ENCODE measurements at regions not wholly inside any gene's neighbourhood (a gene's known extent, or its start where the extent isn't known, plus 50 kb on each side); places are given as distances from the start of the nearest gene placed in this dataset.
A peak's percentile ranks its signal among the peaks of the same experiment; 100 is the strongest.

DNA sequence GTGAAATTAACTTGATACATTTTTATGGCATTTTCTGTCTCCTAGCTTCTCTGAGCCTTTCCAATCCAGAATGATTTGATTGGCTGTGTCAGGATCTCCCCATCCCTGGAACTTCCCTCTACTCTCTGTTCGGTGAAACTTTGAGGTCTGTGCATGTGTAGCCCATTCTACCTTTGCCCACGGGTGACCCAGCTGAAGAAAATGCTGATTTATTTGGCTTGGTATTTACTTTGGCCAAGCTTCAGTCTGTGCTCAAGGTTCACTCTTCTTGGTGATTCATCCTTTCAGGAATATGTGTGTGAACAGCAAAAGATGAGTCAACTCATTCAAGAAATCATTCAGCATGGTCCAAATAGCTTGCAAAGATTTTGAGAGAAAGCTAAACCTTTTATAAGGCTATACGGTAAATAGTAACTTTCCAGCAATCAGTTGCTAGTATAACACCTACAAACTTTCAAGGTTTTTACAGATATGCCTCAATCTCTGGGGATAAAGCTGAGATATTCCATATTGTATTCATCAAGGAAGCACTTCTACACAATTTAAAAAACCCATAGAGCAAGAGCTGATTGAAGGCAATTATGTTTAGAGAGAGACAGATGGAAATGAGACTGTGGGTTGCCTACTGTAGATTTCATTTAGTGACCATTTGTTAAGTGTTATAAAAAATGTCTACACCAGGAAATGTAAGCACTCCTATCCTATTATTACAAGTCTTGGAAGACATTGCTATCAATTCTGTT is 233.9 kb upstream of the CXXC4 start:
- ChIA-PET CTCF (interaction anchor here (0.6 kb wide), 2 partner anchors 17 to 746 kb away, joined by 3 read pairs; partner anchors contain the start of gene PPA2), POLR2A (ENCODE audit: low non-redundant PET) (no interaction called here)
- H3K27ac ChIP-seq = no peak overlapping the region
- peak; percentile 75 for DNase-seq (ENCODE audit: low spot score)
- no peak for TF ChIP-seq CTCF (conservative IDR thresholded peaks at IDR 0.05; ENCODE audit: low read depth)

DNA sequence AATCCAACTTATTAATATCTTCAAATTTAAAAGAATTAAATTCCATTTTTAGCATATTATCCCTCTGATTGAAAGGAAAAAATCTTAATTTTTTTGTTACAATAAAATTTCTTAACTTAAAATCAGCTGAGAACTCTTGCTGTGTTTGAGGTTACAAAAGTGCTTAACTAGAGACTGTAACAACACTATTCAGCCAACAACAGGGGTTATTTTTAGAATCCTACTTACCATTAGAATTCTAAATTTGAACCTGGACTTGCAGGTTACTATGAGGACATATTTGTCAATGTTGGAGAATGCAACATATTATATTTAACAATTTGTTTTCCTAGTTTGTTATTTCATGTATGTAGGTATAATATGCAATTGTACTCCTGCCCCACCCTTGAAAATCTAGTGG is 238.1 kb upstream of the CXXC4 start:
- DNase-seq (ENCODE audit: low spot score) = no peak
- ChIA-PET CTCF (no interaction called here), POLR2A (ENCODE audit: low non-redundant PET) (no interaction called here)
- TF ChIP-seq CTCF (conservative IDR thresholded peaks at IDR 0.05; ENCODE audit: low read depth) = no peak
- H3K27ac ChIP-seq = no peak overlapping the region

- CTCF ChIA-PET = interaction anchor here (0.6 kb wide), 1 partner anchor 420 kb away, joined by 5 read pairs; no protein-coding TSS in a partner anchor
These were observed 240.5 kb upstream of the CXXC4 start for GRCh38 chr4:104735174-104735573.

GRCh38 chr4:104740161-104740560 is 245.5 kb upstream of the CXXC4 start:
- no peak overlapping the region for H3K27ac ChIP-seq
- ChIA-PET POLR2A (ENCODE audit: low non-redundant PET) (no interaction called here), CTCF (no interaction called here)
- TF ChIP-seq CTCF (conservative IDR thresholded peaks at IDR 0.05; ENCODE audit: low read depth) = no peak
- DNase-seq (ENCODE audit: low spot score) = no peak

More at GRCh38 chr4:104735174-104735573, 240.5 kb upstream of the CXXC4 start:
- POLR2A ChIA-PET (ENCODE audit: low non-redundant PET) = no interaction called here
- no peak overlapping the region for H3K27ac ChIP-seq
- no peak for DNase-seq (ENCODE audit: low spot score)
- no peak for TF ChIP-seq CTCF (conservative IDR thresholded peaks at IDR 0.05; ENCODE audit: low read depth)

GRCh38 chr4:104743215-104743653 is 248.5 kb upstream of the CXXC4 start:
- CTCF ChIA-PET = no interaction called here
- POLR2A ChIA-PET (ENCODE audit: low non-redundant PET) = no interaction called here
- no peak for DNase-seq (ENCODE audit: low spot score)
- TF ChIP-seq CTCF (conservative IDR thresholded peaks at IDR 0.05; ENCODE audit: low read depth) = no peak
- no peak overlapping the region for H3K27ac ChIP-seq

DNA sequence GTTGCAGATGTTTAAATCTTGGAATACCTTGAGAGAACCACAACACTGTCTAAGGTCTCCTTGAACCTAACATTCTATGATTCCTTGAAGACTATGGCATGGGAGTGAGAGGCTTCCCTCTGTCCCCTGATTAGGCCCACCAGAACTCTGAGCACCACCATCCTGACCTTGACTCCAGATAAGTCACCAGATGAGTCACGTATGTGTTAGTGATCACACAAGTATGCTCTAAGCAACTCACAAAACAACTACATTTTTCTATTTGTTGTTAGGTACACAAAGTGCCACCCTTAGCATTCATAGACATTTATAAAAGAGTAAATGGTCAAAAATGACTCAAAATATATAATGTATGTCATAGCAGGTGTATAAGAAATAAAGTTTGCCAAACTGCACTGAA is 252.9 kb upstream of the CXXC4 start:
- ChIA-PET CTCF (no interaction called here), POLR2A (ENCODE audit: low non-redundant PET) (no interaction called here)
- no peak for DNase-seq (ENCODE audit: low spot score)
- TF ChIP-seq CTCF (conservative IDR thresholded peaks at IDR 0.05; ENCODE audit: low read depth) = no peak
- no peak overlapping the region for H3K27ac ChIP-seq

Data from RWPE1 (cell line).